PC-3 (cell line): ENCODE measurements at regions not wholly inside any gene's neighbourhood (a gene's known extent, or its start where the extent isn't known, plus 50 kb on each side); places are given as distances from the start of the nearest gene placed in this dataset.
A peak's percentile ranks its signal among the peaks of the same experiment; 100 is the strongest.

ENCODE experiments used
- ATAC-seq: fragments of 200-7000 bp; cut with Tn5 transposase; 2 replicates; pipeline ENCODE4 v1.9.1; 2020; ENCODE audit warnings: mild to moderate bottlenecking, moderate library complexity
- BruUV-seq: library from RNA; stranded (reverse); fragments of 400-500 nt; replicated peaks from 2 replicates; lab custom pipeline; 2021; lab: Mats Ljungman, UMichigan
- CTCF ChIA-PET: fragments of 300-600 bp; sonication (Branson Sonifier 250); formaldehyde crosslinking; loops from one replicate; lab custom pipeline; 2022; ENCODE audit warnings: antibody characterized with exemption; lab: Charles Lee
- POLR2A ChIA-PET: fragments of 300-600 bp; sonication (Branson Sonifier 250); formaldehyde crosslinking; loops from one replicate; lab custom pipeline; 2022; ENCODE audit warnings: antibody characterized with exemption; ENCODE audit not compliant: unreplicated experiment; lab: Charles Lee
- DNase-seq: peaks from one replicate; pipeline ENCODE4 v3.0.0-alpha.2; 2015
- H2AFZ ChIP-seq: fragments of 300-600 bp; sonication (generic); 2 replicates; pipeline ENCODE4 v1.6.0; 2016; ENCODE audit warnings: antibody characterized with exemption, low read length
- H3F3A ChIP-seq: fragments of 300-600 bp; sonication (generic); one replicate; pipeline ENCODE4 v1.6.0; 2017; ENCODE audit warnings: antibody characterized with exemption, low read length, control low read depth, mild to moderate bottlenecking; ENCODE audit not compliant: unreplicated experiment
- H3K27ac ChIP-seq: fragments of 300-600 bp; sonication (generic); 2 replicates; pipeline ENCODE4 v1.5.1; 2016; ENCODE audit warnings: mild to moderate bottlenecking, low read length
- H3K27me3 ChIP-seq: fragments of 300-600 bp; sonication (generic); 2 replicates; pipeline ENCODE4 v1.6.1; 2016; ENCODE audit warnings: low read length, mixed read lengths
- H3K36me3 ChIP-seq: fragments of 300-600 bp; sonication (generic); 2 replicates; pipeline ENCODE4 v1.6.1; 2016; ENCODE audit warnings: low read depth, mixed run types, low read length, mixed read lengths
- H3K4me1 ChIP-seq: fragments of 300-600 bp; sonication (generic); 2 replicates; pipeline ENCODE4 v1.5.1; 2016; ENCODE audit warnings: low read length; ENCODE audit not compliant: insufficient read depth
- H3K4me2 ChIP-seq: fragments of 300-600 bp; sonication (generic); 2 replicates; pipeline ENCODE4 v1.6.0; 2016; ENCODE audit warnings: low read length
- H3K4me3 ChIP-seq: fragments of 300-600 bp; sonication (generic); 2 replicates; pipeline ENCODE4 v1.5.1; 2016; ENCODE audit warnings: mild to moderate bottlenecking, low read length, mixed read lengths
- H3K79me2 ChIP-seq: fragments of 300-600 bp; sonication (generic); 2 replicates; pipeline ENCODE4 v1.6.1; 2017; ENCODE audit warnings: low read length, mixed read lengths
- H3K9ac ChIP-seq: fragments of 300-600 bp; sonication (generic); 2 replicates; pipeline ENCODE4 v1.6.0; 2016; ENCODE audit warnings: mild to moderate bottlenecking, low read length
- H3K9me2 ChIP-seq: fragments of 300-600 bp; sonication (generic); replicated peaks from 2 replicates; pipeline ENCODE4 v1.6.1; 2016; ENCODE audit warnings: mixed run types, low read length, mixed read lengths
- H3K9me3 ChIP-seq: fragments of 300-600 bp; sonication (generic); 2 replicates; pipeline ENCODE4 v1.6.1; 2016; ENCODE audit warnings: low read length, mixed read lengths
- H4K20me1 ChIP-seq: fragments of 300-600 bp; sonication (generic); 2 replicates; pipeline ENCODE4 v1.6.1; 2016; ENCODE audit warnings: low read length, mixed read lengths
- CTCF ChIP-seq: fragments of 300-600 bp; sonication (generic); conservative IDR thresholded peaks from 2 replicates; pipeline ENCODE4 v1.5.1; 2017; ENCODE audit warnings: antibody characterized with exemption, low read depth, mild to moderate bottlenecking, low read length
- EZH2 ChIP-seq: fragments of 300-600 bp; sonication (generic); IDR thresholded peaks from one replicate; pipeline ENCODE4 v1.6.1; 2017; ENCODE audit warnings: antibody characterized with exemption, mild to moderate bottlenecking, low read length; ENCODE audit not compliant: unreplicated experiment
- EZH2phosphoT487 ChIP-seq: fragments of 300-600 bp; sonication (generic); IDR thresholded peaks from 2 replicates; pipeline ENCODE4 v1.6.1; 2018; ENCODE audit warnings: mild to moderate bottlenecking, antibody characterized with exemption, low read length, borderline replicate concordance
- intact Hi-C: fragments of 100-400 bp; cut with micrococcal nuclease; formaldehyde crosslinking; loops from 2 replicates; pipeline ENCODE4 v1.9.0; 2023

GRCh38 chr20:19077370-19078220 lies 134.8 kb upstream of the SLC24A3 start:
- TF ChIP-seq CTCF, result no peak
- TF ChIP-seq EZH2, result no peak
- TF ChIP-seq EZH2phosphoT487, result no peak
- H4K20me1 ChIP-seq, result no peaks in the 10 kb centered on the region
- peaks cover 18% of the 10 kb centered on the region for H3K4me1 ChIP-seq
- BruUV-seq, result no TSS peak
- H3K36me3 ChIP-seq, result no peaks in the 10 kb centered on the region
- no peak overlapping the region for H3K27ac ChIP-seq
- H3K27me3 ChIP-seq, result no peaks in the 10 kb centered on the region; the same call in 1 of the 2 replicates
- H3K4me3 ChIP-seq, result no peak overlapping the region
- H3K9me2 ChIP-seq, result no peaks in the 10 kb centered on the region
- ATAC-seq (no peak), DNase-seq (no peak)
- CTCF ChIA-PET, result no interaction called here
- no peaks in the 10 kb centered on the region for H3F3A ChIP-seq
- no peaks in the 10 kb centered on the region for H3K79me2 ChIP-seq
- no peak overlapping the region for H3K9ac ChIP-seq
- no peak overlapping the region for H2AFZ ChIP-seq
- H3K9me3 ChIP-seq, result no peaks in the 10 kb centered on the region
- intact Hi-C loops, result no loop called here
- no peak overlapping the region for H3K4me2 ChIP-seq
- POLR2A ChIA-PET, result no interaction called here

- TF ChIP-seq EZH2 (no peak), EZH2phosphoT487 (no peak), CTCF (no peak)
- Histone ChIP-seq H3K9me3 (no peaks in the 10 kb centered on the region), H3K9ac (peak overlapping the region; percentile 27; the same call in 1 of the 2 replicates), H3K27me3 (no peaks in the 10 kb centered on the region; the same call in 1 of the 2 replicates), H3K4me1 (peaks cover 28% of the 10 kb centered on the region), H3F3A (no peaks in the 10 kb centered on the region), H2AFZ (no peak overlapping the region), H3K9me2 (no peaks in the 10 kb centered on the region), H3K4me2 (no peak overlapping the region), H3K79me2 (no peaks in the 10 kb centered on the region), H4K20me1 (no peaks in the 10 kb centered on the region), H3K4me3 (no peak overlapping the region), H3K36me3 (no peaks in the 10 kb centered on the region), H3K27ac (0 out of 2 replicates have a peak overlapping the region, but pooled peaks have one; percentile 14)
- ATAC-seq (no peak), DNase-seq (no peak)
- intact Hi-C loops, result no loop called here
- no TSS peak for BruUV-seq
- POLR2A ChIA-PET, result no interaction called here
- CTCF ChIA-PET, result no interaction called here
Measured at GRCh38 chr20:19078448-19079373, 133.7 kb upstream of the SLC24A3 start.
